GM18951 (cell line): ENCODE measurements at regions not wholly inside any gene's neighbourhood (a gene's known extent, or its start where the extent isn't known, plus 50 kb on each side); places are given as distances from the start of the nearest gene placed in this dataset.

Experiments used
- POLR2A ChIP-seq: IDR thresholded peaks from 4 replicates; pipeline ENCODE4 v1.6.1; 2011; ENCODE audit warnings: mild to moderate bottlenecking; ENCODE audit not compliant: insufficient read length, insufficient read depth; ENCODE audit errors: extremely low read depth
- in situ Hi-C: fragments of 300-500 bp; cut with MboI; formaldehyde crosslinking; loops from one replicate; pipeline ENCODE4 v1.12.0; 2022; ENCODE audit warnings: low sequenced_read_pairs, mixed read lengths, inconsistent platforms; ENCODE audit not compliant: unreplicated experiment

GRCh38 chr3:66582721-66583423 lies 82.0 kb upstream of the LRIG1 start:
- TF ChIP-seq POLR2A = no peak
- in situ Hi-C loops = no loop called here

GRCh38 chr3:66583424-66584040 lies 82.7 kb upstream of the LRIG1 start:
- no peak for TF ChIP-seq POLR2A
- in situ Hi-C loops = no loop called here

GRCh38 chr3:66585520-66586095 lies 84.8 kb upstream of the LRIG1 start:
- TF ChIP-seq POLR2A = no peak
- in situ Hi-C loops = no loop called here

DNA sequence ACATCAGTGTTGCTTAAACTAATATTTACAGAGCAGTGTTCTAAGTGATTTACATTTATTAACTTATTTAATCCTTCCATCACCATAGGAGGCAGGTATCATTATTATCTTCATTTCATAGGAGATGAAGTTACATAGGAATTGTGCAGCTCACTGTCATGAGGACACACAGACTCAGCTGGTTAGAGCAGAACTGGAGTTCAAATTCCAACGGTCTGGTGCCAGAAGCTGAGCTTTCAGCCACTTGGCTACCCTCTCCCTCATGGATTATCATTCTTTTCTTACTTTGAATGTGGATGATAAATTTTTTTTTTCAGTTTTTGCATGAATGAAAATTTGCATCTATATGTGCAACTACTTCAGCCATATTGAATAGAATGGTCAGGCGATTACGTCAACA lies 86.0 kb upstream of the LRIG1 start:
- in situ Hi-C loops = no loop called here

GRCh38 chr3:66588340-66588847 lies 87.6 kb upstream of the LRIG1 start:
- no peak for TF ChIP-seq POLR2A
- in situ Hi-C loops = no loop called here

More for the DNA sequence above, 86.0 kb upstream of the LRIG1 start:
- no peak for TF ChIP-seq POLR2A

DNA sequence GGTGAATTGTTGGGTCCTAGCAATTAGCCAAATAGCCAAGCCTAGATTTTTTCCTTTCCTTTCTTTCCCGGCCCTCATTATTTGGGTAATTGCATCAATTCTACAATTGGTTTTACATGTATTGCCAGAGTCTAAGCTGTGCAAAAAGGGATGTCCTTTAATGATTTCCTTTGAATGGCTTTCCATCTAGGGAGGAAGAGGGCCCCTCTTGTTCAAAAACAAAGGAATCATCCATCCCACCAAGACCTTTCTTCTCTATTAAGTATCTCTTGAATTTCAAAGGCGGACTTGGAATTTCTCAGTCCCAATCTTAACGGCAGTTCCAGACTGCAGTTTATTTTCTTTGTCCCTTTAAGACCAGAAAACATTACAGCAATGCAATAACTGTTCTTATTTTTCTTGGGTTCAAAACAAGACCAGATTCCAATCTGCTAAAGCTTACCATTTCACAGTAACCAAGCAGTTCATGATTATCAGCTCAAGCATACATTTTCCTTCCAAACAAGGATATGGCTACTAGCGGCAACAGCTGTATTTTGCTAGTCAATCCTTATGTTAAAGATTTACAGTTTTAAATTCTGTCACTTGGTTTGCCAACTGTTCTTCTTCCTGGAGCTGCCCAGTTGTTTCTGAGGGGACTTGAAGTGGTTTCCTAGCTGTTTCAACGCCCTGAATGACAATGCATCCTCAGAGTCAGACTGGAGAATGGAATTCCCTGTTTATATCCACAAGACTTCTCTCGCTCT lies 91.4 kb upstream of the LRIG1 start:
- in situ Hi-C loops = no loop called here
- TF ChIP-seq POLR2A = no peak

GRCh38 chr3:66592927-66593625 lies 92.3 kb upstream of the LRIG1 start:
- in situ Hi-C loops = no loop called here
- TF ChIP-seq POLR2A = no peak

DNA sequence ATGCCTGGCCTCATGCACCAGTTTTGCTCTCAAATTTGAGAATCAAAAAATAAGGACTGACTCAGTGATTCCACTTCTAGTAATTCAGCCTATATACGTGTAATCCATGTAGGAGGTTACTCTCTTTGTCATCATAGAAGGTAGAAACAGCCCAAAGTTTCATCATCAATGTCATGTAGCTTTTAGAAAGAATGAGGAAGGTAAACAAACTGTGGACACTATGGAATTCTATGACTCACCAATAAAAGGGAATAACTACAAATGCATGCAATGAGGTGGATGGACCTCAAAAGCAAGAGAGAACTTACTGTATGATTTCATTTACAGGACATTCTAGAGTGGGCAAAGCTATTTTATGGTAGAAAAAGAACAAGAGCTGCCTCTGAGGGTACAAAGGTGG lies 93.2 kb upstream of the LRIG1 start:
- in situ Hi-C loops = no loop called here
- no peak for TF ChIP-seq POLR2A

- in situ Hi-C loops = no loop called here
- no peak for TF ChIP-seq POLR2A
These were observed 96.6 kb upstream of the LRIG1 start for GRCh38 chr3:66597308-66597863.

- in situ Hi-C loops = no loop called here
These were observed 97.3 kb upstream of the LRIG1 start for GRCh38 chr3:66598168-66598567.

DNA sequence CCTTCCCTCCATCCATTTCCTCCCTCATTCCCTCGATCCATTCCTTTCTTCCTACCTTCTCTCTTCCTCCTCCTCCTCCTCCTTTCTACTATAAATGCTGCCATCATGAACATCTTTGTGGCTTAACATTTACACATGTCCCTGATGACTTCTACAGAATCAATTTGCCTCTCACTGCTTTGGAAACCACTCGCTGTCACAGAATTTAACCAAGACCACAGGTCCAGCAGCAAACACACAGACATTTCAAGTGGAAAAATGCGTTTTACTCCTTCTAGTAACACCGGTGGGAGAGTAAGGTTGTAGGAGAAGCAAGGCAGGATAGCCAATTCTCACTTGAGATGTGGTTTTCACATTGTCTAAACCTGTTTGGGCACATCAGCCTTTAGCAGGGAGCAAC lies 101.4 kb upstream of the LRIG1 start:
- TF ChIP-seq POLR2A = no peak
- in situ Hi-C loops = no loop called here

More at GRCh38 chr3:66598168-66598567, 97.3 kb upstream of the LRIG1 start:
- no peak for TF ChIP-seq POLR2A

DNA sequence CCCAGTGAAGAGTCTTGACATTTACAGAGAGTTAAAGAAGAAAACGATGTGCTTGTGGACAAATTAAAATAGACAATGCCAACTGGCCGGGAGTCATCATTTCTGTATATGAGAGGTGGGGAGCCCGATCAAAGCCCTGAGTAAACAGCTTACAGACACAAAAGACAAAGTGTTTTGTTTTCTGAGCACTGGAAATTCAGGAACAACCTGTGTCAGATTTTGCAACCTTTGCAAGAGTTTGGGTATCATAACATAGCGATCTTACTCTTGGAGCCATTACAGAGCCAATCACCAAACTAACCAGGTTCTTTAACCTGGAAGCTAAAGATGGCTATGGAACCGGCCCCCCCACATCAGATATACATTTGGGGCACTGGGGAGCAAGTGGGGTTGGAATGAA lies 101.9 kb upstream of the LRIG1 start:
- in situ Hi-C loops = no loop called here
- TF ChIP-seq POLR2A = no peak
